Astrocyte (in vitro differentiated cells and primary cell): ENCODE measurements at regions not wholly inside any gene's neighbourhood (a gene's known extent, or its start where the extent isn't known, plus 50 kb on each side); places are given as distances from the start of the nearest gene placed in this dataset.

Experiments used
- DNase-seq: peaks from one replicate; pipeline ENCODE4 v3.0.0-alpha.2; 2010; ENCODE audit warnings: low read depth
- FAIRE-seq: peaks from 2 replicates; lab custom pipeline; 2011; peaks lifted over from hg19 to GRCh38; lab: Jason Lieb, UNC
- H2AFZ ChIP-seq: 2 replicates; pipeline ENCODE4 v1.6.0; 2012; ENCODE audit warnings: low read depth, low read length, inconsistent platforms
- H3K27ac ChIP-seq: 2 replicates; pipeline ENCODE4 v1.5.1; 2011; ENCODE audit warnings: low read depth, low read length, inconsistent platforms
- H3K27me3 ChIP-seq: 2 replicates; pipeline ENCODE4 v1.6.0; 2011; ENCODE audit warnings: low read length, inconsistent platforms; ENCODE audit not compliant: insufficient read depth
- H3K36me3 ChIP-seq: 2 replicates; pipeline ENCODE4 v1.5.1; 2011; ENCODE audit warnings: low read length, inconsistent platforms; ENCODE audit not compliant: insufficient read depth
- H3K4me1 ChIP-seq: 2 replicates; pipeline ENCODE4 v1.5.1; 2011; ENCODE audit warnings: low read length, inconsistent platforms; ENCODE audit not compliant: insufficient read depth
- H3K4me2 ChIP-seq: 2 replicates; pipeline ENCODE4 v1.6.0; 2012; ENCODE audit warnings: low read length, inconsistent platforms
- H3K4me3 ChIP-seq: 2 replicates; pipeline ENCODE4 v1.5.1; 2011; ENCODE audit warnings: low read depth, mild to moderate bottlenecking, low read length, inconsistent platforms; ENCODE audit not compliant: insufficient read depth
- H3K79me2 ChIP-seq: 2 replicates; pipeline ENCODE4 v1.6.0; 2012; ENCODE audit warnings: mild to moderate bottlenecking, low read length, inconsistent platforms; ENCODE audit not compliant: insufficient read depth
- H3K9ac ChIP-seq: 2 replicates; pipeline ENCODE4 v1.6.0; 2012; ENCODE audit warnings: mild to moderate bottlenecking, low read length, inconsistent platforms
- H3K9me3 ChIP-seq: 2 replicates; pipeline ENCODE4 v1.5.1; 2012; ENCODE audit warnings: low read depth, mild to moderate bottlenecking, low read length, inconsistent platforms; ENCODE audit not compliant: insufficient read depth
- H4K20me1 ChIP-seq: 2 replicates; pipeline ENCODE4 v1.6.0; 2012; ENCODE audit warnings: low read length, inconsistent platforms; ENCODE audit not compliant: insufficient read depth
- H3K27ac Mint-ChIP-seq: one replicate; pipeline ENCODE4 v1.8.0; 2021; ENCODE audit warnings: mild to moderate bottlenecking, mixed read lengths; ENCODE audit not compliant: unreplicated experiment
- H3K27me3 Mint-ChIP-seq: one replicate; pipeline ENCODE4 v1.8.0; 2021; ENCODE audit warnings: low read depth, mixed read lengths; ENCODE audit not compliant: unreplicated experiment
- H3K36me3 Mint-ChIP-seq: one replicate; pipeline ENCODE4 v1.8.0; 2021; ENCODE audit warnings: low read depth, mixed read lengths; ENCODE audit not compliant: unreplicated experiment
- H3K4me1 Mint-ChIP-seq: one replicate; pipeline ENCODE4 v1.8.0; 2021; ENCODE audit warnings: low read depth, mixed read lengths; ENCODE audit not compliant: unreplicated experiment
- H3K4me3 Mint-ChIP-seq: one replicate; pipeline ENCODE4 v1.8.0; 2021; ENCODE audit warnings: mild to moderate bottlenecking, moderate library complexity, mixed read lengths; ENCODE audit not compliant: unreplicated experiment
- H3K9me3 Mint-ChIP-seq: one replicate; pipeline ENCODE4 v1.8.0; 2021; ENCODE audit warnings: mild to moderate bottlenecking, mixed read lengths; ENCODE audit not compliant: unreplicated experiment
- EZH2 ChIP-seq: IDR thresholded peaks from 2 replicates; pipeline ENCODE4 v1.6.1; 2012; ENCODE audit warnings: mild to moderate bottlenecking, low read length, inconsistent platforms; ENCODE audit not compliant: insufficient read depth
- TF ChIP-seq, protein P1 (sequence below): IDR thresholded peaks from 2 replicates; pipeline ENCODE4 v1.5.1; 2011; ENCODE audit warnings: low read depth, mild to moderate bottlenecking, inconsistent platforms, low read length, moderate library complexity; ENCODE audit not compliant: insufficient read depth

DNA sequence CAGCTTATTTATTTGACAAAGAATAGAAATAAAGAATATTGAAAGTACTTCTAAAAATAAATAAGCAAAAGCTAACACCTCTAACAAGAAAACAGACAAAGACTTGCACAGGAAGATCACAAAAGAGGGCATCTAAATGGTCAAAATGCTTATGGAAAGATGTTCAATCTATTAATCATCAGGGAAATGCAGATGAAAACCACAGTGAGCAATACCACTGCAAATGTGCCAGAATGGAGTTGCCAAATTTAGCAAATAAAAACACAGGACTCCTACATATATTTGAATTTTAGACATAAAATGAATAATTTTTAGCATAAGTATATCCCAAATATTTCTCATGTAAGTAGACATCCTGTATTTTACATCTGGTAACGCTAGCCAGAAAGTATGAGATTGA is 56.1 kb upstream of the HPGD start:
- Mint-ChIP-seq H3K27me3 (no peaks in the 10 kb centered on the region), H3K4me1 (peaks cover 9% of the 10 kb centered on the region), H3K4me3 (no peak overlapping the region), H3K9me3 (no peaks in the 10 kb centered on the region), H3K27ac (no peak overlapping the region), H3K36me3 (no peaks in the 10 kb centered on the region)
- H3K4me2 ChIP-seq = no peak overlapping the region
- no peaks in the 10 kb centered on the region for H3K79me2 ChIP-seq
- H3K9me3 ChIP-seq = no peaks in the 10 kb centered on the region
- H4K20me1 ChIP-seq = no peaks in the 10 kb centered on the region
- H3K27me3 ChIP-seq = no peaks in the 10 kb centered on the region
- H3K36me3 ChIP-seq = no peaks in the 10 kb centered on the region
- peaks cover 6% of the 10 kb centered on the region for H3K4me1 ChIP-seq
- DNase-seq = peak; percentile 46
- TF ChIP-seq EZH2 = no peak
- TF ChIP-seq, protein P1, sequence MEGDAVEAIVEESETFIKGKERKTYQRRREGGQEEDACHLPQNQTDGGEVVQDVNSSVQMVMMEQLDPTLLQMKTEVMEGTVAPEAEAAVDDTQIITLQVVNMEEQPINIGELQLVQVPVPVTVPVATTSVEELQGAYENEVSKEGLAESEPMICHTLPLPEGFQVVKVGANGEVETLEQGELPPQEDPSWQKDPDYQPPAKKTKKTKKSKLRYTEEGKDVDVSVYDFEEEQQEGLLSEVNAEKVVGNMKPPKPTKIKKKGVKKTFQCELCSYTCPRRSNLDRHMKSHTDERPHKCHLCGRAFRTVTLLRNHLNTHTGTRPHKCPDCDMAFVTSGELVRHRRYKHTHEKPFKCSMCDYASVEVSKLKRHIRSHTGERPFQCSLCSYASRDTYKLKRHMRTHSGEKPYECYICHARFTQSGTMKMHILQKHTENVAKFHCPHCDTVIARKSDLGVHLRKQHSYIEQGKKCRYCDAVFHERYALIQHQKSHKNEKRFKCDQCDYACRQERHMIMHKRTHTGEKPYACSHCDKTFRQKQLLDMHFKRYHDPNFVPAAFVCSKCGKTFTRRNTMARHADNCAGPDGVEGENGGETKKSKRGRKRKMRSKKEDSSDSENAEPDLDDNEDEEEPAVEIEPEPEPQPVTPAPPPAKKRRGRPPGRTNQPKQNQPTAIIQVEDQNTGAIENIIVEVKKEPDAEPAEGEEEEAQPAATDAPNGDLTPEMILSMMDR = no peak
- H2AFZ ChIP-seq = no peak overlapping the region
- no peak overlapping the region for H3K4me3 ChIP-seq
- no peak for FAIRE-seq
- no peak overlapping the region for H3K27ac ChIP-seq
- no peak overlapping the region for H3K9ac ChIP-seq

DNA sequence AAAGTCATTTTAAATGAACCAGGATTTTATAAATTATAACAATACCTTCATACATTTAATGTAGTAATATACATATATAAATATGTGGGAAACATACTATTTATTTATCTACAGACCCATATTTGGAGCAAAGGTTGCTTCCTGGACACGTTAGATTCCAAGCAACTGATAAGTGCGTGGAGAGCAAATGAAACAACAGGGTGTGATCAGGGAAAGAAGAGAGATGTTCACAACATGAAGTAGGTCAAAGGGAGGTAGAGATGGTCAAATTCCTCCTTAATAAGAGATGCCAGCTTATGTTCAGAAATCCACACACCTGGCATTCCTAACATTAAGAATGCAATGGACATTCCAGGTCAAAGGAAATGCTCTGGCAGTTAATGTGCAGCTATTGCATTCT is 53.1 kb upstream of the HPGD start:
- no peak for TF ChIP-seq EZH2
- no peak overlapping the region for H2AFZ ChIP-seq
- H3K9me3 ChIP-seq = no peaks in the 10 kb centered on the region
- no peaks in the 10 kb centered on the region for H3K36me3 Mint-ChIP-seq
- H3K4me1 Mint-ChIP-seq = peaks cover 6% of the 10 kb centered on the region
- no peak for FAIRE-seq
- H3K79me2 ChIP-seq = no peaks in the 10 kb centered on the region
- H3K4me3 ChIP-seq = no peak overlapping the region
- no peaks in the 10 kb centered on the region for H3K27me3 ChIP-seq
- no peak overlapping the region for H3K4me2 ChIP-seq
- H3K36me3 ChIP-seq = no peaks in the 10 kb centered on the region
- no peak overlapping the region for H3K9ac ChIP-seq
- peaks cover 3% of the 10 kb centered on the region for H3K4me1 ChIP-seq
- H3K27ac ChIP-seq = no peak overlapping the region
- no peak overlapping the region for H3K4me3 Mint-ChIP-seq
- H3K9me3 Mint-ChIP-seq = peaks cover 1% of the 10 kb centered on the region
- no peak for DNase-seq
- H4K20me1 ChIP-seq = no peaks in the 10 kb centered on the region
- H3K27ac Mint-ChIP-seq = no peak overlapping the region
- no peaks in the 10 kb centered on the region for H3K27me3 Mint-ChIP-seq
